ENCODE measurements at regions not wholly inside any gene's neighbourhood (a gene's known extent, or its start where the extent isn't known, plus 50 kb on each side); places are given as distances from the start of the nearest gene placed in this dataset.

DNA sequence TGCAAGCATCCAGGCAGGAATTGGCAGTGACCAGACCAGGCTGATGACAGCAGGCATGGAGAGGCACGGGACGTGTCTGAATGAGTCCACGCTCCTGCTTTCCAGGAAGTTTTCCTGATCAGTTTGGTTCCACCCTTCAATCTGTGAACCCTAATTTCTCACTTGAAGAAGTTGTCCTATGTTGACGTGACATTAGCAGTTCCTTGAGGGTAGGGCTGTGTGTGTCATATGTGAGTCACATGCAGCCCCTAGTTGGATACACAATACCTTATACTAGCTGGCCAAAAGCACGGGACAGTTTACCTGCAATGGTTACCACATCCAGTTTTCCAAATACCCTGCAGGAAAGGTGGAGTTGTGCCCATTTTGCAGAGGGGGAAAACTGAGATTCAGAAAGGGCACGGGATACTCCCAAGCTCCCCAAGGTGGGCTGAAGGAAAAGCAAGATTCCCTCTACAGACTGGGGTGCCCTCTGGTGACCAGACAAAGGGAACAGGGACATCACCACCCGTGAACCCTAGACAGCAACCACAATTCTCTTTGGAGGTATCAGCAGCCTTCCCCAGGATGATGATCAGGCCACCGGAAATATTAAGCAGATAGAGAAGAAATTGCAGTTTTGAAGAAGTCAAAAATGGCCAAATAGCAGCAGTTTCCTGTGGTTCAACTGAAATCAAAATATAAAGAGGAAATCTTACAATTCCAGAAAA is 194.5 kb downstream of the PHETA1 start:
- TF ChIP-seq, protein P1, sequence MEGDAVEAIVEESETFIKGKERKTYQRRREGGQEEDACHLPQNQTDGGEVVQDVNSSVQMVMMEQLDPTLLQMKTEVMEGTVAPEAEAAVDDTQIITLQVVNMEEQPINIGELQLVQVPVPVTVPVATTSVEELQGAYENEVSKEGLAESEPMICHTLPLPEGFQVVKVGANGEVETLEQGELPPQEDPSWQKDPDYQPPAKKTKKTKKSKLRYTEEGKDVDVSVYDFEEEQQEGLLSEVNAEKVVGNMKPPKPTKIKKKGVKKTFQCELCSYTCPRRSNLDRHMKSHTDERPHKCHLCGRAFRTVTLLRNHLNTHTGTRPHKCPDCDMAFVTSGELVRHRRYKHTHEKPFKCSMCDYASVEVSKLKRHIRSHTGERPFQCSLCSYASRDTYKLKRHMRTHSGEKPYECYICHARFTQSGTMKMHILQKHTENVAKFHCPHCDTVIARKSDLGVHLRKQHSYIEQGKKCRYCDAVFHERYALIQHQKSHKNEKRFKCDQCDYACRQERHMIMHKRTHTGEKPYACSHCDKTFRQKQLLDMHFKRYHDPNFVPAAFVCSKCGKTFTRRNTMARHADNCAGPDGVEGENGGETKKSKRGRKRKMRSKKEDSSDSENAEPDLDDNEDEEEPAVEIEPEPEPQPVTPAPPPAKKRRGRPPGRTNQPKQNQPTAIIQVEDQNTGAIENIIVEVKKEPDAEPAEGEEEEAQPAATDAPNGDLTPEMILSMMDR (IDR thresholded peaks at IDR 0.05) = no peak
- TF ChIP-seq CDX4 (CRISPR knock-in tag; IDR thresholded peaks at IDR 0.05; ENCODE audit: borderline replicate concordance) (no peak), USF2 (CRISPR knock-in tag; IDR thresholded peaks at IDR 0.05) (no peak), NR2C2 (CRISPR knock-in tag; IDR thresholded peaks at IDR 0.05) (no peak)
- TF ChIP-seq, protein P2, sequence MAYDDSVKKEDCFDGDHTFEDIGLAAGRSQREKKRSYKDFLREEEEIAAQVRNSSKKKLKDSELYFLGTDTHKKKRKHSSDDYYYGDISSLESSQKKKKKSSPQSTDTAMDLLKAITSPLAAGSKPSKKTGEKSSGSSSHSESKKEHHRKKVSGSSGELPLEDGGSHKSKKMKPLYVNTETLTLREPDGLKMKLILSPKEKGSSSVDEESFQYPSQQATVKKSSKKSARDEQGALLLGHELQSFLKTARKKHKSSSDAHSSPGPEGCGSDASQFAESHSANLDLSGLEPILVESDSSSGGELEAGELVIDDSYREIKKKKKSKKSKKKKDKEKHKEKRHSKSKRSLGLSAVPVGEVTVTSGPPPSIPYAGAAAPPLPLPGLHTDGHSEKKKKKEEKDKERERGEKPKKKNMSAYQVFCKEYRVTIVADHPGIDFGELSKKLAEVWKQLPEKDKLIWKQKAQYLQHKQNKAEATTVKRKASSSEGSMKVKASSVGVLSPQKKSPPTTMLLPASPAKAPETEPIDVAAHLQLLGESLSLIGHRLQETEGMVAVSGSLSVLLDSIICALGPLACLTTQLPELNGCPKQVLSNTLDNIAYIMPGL (CRISPR knock-in tag; IDR thresholded peaks at IDR 0.05) = no peak
